Dendritic cell treated with granulocyte-macrophage colony-stimulating factor and Interleukin-4, amounts not matched to agents 40 ng/mL and 50 ng/mL, for 4 days (primary cell): ENCODE measurements at regions not wholly inside any gene's neighbourhood (a gene's known extent, or its start where the extent isn't known, plus 50 kb on each side); places are given as distances from the start of the nearest gene placed in this dataset.

ENCODE experiments used
- H3K27ac Mint-ChIP-seq: one replicate; pipeline ENCODE4 v1.8.0; 2022; ENCODE audit warnings: mild to moderate bottlenecking, mixed read lengths
- H3K27me3 Mint-ChIP-seq: one replicate; pipeline ENCODE4 v1.8.0; 2022; ENCODE audit warnings: mild to moderate bottlenecking, mixed read lengths
- H3K36me3 Mint-ChIP-seq: one replicate; pipeline ENCODE4 v1.8.0; 2022; ENCODE audit warnings: low read depth, mixed read lengths
- H3K4me1 Mint-ChIP-seq: one replicate; pipeline ENCODE4 v1.8.0; 2022; ENCODE audit warnings: low read depth, mixed read lengths
- H3K4me3 Mint-ChIP-seq: one replicate; pipeline ENCODE4 v1.8.0; 2022; ENCODE audit warnings: mild to moderate bottlenecking, moderate library complexity, mixed read lengths
- H3K9me3 Mint-ChIP-seq: one replicate; pipeline ENCODE4 v1.8.0; 2022; ENCODE audit warnings: mixed read lengths
- intact Hi-C: fragments of 100-400 bp; cut with micrococcal nuclease; formaldehyde crosslinking; loops from one replicate; pipeline ENCODE4 v1.15.0; 2022

DNA sequence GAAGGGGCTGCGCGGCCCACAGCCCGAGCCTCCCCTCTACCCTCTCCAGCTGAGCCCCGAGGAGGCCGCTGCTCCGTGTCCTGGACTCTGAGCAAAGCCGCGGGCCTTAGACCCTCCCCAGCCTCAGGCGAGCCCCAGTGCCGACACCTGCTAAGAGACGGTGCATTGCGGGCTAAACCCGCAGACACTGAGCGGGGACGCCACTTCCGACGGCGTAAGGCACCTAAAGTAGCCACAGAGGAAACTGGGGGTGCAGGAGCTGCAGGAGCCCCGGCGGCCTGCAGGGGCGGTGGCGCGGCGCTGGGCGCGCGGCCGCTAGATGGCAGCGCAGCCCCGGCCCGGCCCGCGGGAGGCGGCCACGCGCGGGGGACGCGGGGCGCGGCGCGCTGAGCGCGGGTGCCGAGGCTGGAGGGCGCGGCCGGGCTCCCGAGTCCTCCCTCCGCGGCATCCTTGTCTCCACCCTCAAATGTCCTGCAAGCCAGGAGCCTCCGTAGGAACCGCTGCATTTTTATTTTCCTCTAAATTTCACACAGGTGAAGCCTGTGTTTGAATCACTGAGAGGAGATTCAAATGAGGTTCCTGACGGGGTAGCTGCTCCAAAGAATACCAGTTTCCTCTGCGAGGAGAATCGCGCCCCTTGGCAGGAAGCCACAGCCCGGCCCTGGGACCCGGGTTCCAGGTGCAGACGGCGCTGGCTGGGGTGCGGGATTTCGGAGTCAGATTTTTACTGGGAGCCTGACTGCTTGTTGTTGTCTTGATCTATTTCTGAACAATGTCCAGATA, 650.5 kb downstream of the GALR1 start:
- H3K9me3 Mint-ChIP-seq: no peaks in the 10 kb centered on the region

DNA sequence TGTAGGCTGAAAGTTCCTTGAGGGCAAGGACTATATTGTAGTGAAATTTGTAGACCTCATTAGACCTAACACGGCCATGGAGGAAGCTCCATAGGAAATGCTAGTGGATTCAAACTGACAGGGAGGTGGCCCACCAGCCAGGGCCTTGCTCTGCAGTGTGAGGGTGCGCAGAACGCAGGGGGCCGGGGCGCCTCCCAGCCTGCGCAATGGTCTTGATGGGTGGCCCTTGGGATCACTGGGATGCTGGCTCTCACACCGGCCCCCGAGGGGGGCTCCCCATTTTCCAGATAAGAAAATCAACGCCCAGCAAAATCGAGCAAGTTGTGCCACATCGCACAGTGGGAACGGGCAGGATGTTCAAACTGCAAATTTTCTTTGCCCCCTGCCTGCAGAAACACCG, 655.4 kb downstream of the GALR1 start:
- H3K27me3 Mint-ChIP-seq: peaks cover 7% of the 10 kb centered on the region
- no peaks in the 10 kb centered on the region for H3K36me3 Mint-ChIP-seq
- intact Hi-C loops: no loop called here
- H3K9me3 Mint-ChIP-seq: no peaks in the 10 kb centered on the region
- H3K4me1 Mint-ChIP-seq: peaks cover 1% of the 10 kb centered on the region
- no peak overlapping the region for H3K27ac Mint-ChIP-seq
- no peak overlapping the region for H3K4me3 Mint-ChIP-seq

More for the DNA sequence above, 650.5 kb downstream of the GALR1 start:
- H3K4me3 Mint-ChIP-seq: peak overlapping the region; percentile 45
- H3K4me1 Mint-ChIP-seq: peaks cover 6% of the 10 kb centered on the region
- intact Hi-C loops: no loop called here
- H3K27ac Mint-ChIP-seq: no peak overlapping the region
- H3K36me3 Mint-ChIP-seq: no peaks in the 10 kb centered on the region
- H3K27me3 Mint-ChIP-seq: peaks cover 19% of the 10 kb centered on the region

GRCh38 chr18:77905449-77906055, 655.9 kb downstream of the GALR1 start:
- H3K36me3 Mint-ChIP-seq: no peaks in the 10 kb centered on the region

DNA sequence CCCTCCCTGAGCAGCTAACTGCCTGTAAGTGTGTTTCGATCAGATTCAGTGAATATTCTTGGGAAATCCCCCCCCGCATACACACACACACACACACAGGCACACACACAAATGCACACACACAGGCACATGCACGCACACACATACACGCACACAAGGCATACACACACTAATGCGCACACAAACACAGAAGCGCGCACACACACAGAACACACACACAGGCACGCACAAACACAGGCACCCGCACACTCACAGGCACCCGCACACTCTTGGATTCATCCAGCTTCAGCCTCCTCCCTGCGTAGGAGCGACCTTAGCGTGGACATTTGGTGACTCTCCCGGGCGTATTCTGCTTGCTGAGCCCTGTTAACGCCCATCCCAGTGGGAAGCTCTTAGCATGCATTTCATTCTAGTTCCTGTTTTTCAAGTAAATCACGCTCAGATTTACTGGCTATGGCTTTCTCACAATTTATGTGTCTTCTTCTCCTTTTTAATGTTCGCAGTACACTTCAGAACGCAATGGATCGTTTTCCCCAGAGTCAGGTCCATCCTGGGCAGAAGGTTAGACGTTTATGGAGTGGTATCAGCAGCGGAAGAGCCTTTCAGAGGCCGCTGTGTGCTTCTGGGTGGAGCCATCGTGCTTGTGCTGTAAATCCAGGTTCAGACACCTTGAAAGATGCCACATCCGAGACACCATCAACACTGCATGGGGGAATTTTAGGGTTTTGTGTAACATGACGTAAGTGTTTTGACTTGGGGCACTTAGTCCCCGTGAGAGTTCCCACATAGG, 656.6 kb downstream of the GALR1 start:
- no peak overlapping the region for H3K4me3 Mint-ChIP-seq
- intact Hi-C loops: no loop called here
- H3K27ac Mint-ChIP-seq: no peak overlapping the region
- H3K4me1 Mint-ChIP-seq: no peaks in the 10 kb centered on the region
- H3K27me3 Mint-ChIP-seq: peaks cover under 1% of the 10 kb centered on the region
- no peaks in the 10 kb centered on the region for H3K9me3 Mint-ChIP-seq
- no peaks in the 10 kb centered on the region for H3K36me3 Mint-ChIP-seq

More at GRCh38 chr18:77905449-77906055, 655.9 kb downstream of the GALR1 start:
- Mint-ChIP-seq H3K4me3 (no peak overlapping the region), H3K9me3 (no peaks in the 10 kb centered on the region), H3K27me3 (peaks cover 4% of the 10 kb centered on the region), H3K27ac (no peak overlapping the region), H3K4me1 (no peaks in the 10 kb centered on the region)
- intact Hi-C loops: no loop called here

GRCh38 chr18:77910347-77910746, 660.7 kb downstream of the GALR1 start:
- H3K27ac Mint-ChIP-seq: no peak overlapping the region
- H3K27me3 Mint-ChIP-seq: no peaks in the 10 kb centered on the region
- no peak overlapping the region for H3K4me3 Mint-ChIP-seq
- intact Hi-C loops: no loop called here
- no peaks in the 10 kb centered on the region for H3K9me3 Mint-ChIP-seq
- H3K4me1 Mint-ChIP-seq: no peaks in the 10 kb centered on the region
- no peaks in the 10 kb centered on the region for H3K36me3 Mint-ChIP-seq

- Mint-ChIP-seq H3K36me3 (no peaks in the 10 kb centered on the region), H3K4me1 (no peaks in the 10 kb centered on the region), H3K9me3 (no peaks in the 10 kb centered on the region), H3K27ac (no peak overlapping the region), H3K27me3 (no peaks in the 10 kb centered on the region), H3K4me3 (no peak overlapping the region)
- intact Hi-C loops: no loop called here
These were observed 662.4 kb downstream of the GALR1 start for GRCh38 chr18:77911971-77912605.

- H3K4me3 Mint-ChIP-seq: no peak overlapping the region
- H3K27ac Mint-ChIP-seq: no peak overlapping the region
- H3K27me3 Mint-ChIP-seq: no peaks in the 10 kb centered on the region
- no peaks in the 10 kb centered on the region for H3K9me3 Mint-ChIP-seq
- no peaks in the 10 kb centered on the region for H3K4me1 Mint-ChIP-seq
- no peaks in the 10 kb centered on the region for H3K36me3 Mint-ChIP-seq
- intact Hi-C loops: no loop called here
These were observed 669.1 kb downstream of the GALR1 start for GRCh38 chr18:77918730-77919129.

DNA sequence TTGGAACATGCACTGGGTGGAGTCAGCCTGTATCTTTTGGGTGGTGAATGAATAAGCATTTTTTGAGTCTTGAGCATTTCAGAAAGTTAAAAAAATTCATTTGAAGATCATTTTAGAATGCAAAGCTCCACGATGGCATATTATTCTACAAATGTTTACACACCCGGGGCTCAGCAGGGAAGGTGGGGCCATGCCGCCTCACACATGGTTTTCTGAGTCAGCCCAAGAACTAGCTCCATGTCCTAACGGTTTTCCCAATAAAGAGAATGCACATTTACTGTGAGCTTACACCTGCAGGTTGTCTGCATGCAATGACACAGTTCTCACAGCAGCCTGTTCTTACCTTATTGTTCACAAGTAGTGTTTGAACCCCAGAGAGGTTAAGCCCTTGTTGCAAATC, 670.3 kb downstream of the GALR1 start:
- no peak overlapping the region for H3K4me3 Mint-ChIP-seq
- no peaks in the 10 kb centered on the region for H3K4me1 Mint-ChIP-seq
- H3K27ac Mint-ChIP-seq: no peak overlapping the region
- H3K27me3 Mint-ChIP-seq: no peaks in the 10 kb centered on the region
- no peaks in the 10 kb centered on the region for H3K9me3 Mint-ChIP-seq
- intact Hi-C loops: no loop called here
- no peaks in the 10 kb centered on the region for H3K36me3 Mint-ChIP-seq

DNA sequence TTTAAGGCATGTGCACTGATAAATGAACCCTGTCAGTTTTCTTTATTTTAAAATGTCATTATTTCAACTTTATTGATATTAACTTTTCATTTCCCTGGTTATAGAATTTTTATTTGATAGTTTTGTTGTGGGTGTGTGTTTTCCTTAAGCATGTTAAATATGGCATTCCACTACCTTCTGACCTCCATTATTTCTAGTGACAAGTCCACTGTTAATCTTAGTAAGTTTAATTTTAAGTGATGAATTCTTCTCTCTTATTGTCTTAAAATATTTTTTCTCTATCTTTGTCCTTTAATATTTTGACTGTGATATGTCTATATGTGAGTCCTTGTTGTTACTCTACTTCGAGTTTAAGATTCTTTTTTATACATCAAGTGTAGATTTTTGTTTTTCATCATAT, 685.7 kb downstream of the GALR1 start:
- no peaks in the 10 kb centered on the region for H3K4me1 Mint-ChIP-seq
- no peaks in the 10 kb centered on the region for H3K36me3 Mint-ChIP-seq
- peaks cover 29% of the 10 kb centered on the region for H3K9me3 Mint-ChIP-seq
- intact Hi-C loops: no loop called here
- H3K27me3 Mint-ChIP-seq: no peaks in the 10 kb centered on the region
- no peak overlapping the region for H3K4me3 Mint-ChIP-seq
- no peak overlapping the region for H3K27ac Mint-ChIP-seq

GRCh38 chr18:77940566-77940965, 690.9 kb downstream of the GALR1 start:
- H3K27me3 Mint-ChIP-seq: no peaks in the 10 kb centered on the region
- intact Hi-C loops: no loop called here
- H3K4me1 Mint-ChIP-seq: no peaks in the 10 kb centered on the region
- no peak overlapping the region for H3K27ac Mint-ChIP-seq
- H3K4me3 Mint-ChIP-seq: no peak overlapping the region
- H3K36me3 Mint-ChIP-seq: no peaks in the 10 kb centered on the region
- peaks cover 15% of the 10 kb centered on the region for H3K9me3 Mint-ChIP-seq

- H3K36me3 Mint-ChIP-seq: no peaks in the 10 kb centered on the region
- no peaks in the 10 kb centered on the region for H3K27me3 Mint-ChIP-seq
- intact Hi-C loops: no loop called here
- H3K27ac Mint-ChIP-seq: no peak overlapping the region
- no peaks in the 10 kb centered on the region for H3K9me3 Mint-ChIP-seq
- H3K4me3 Mint-ChIP-seq: no peak overlapping the region
- H3K4me1 Mint-ChIP-seq: no peaks in the 10 kb centered on the region
These were observed 694.9 kb downstream of the GALR1 start for GRCh38 chr18:77944533-77944932.

DNA sequence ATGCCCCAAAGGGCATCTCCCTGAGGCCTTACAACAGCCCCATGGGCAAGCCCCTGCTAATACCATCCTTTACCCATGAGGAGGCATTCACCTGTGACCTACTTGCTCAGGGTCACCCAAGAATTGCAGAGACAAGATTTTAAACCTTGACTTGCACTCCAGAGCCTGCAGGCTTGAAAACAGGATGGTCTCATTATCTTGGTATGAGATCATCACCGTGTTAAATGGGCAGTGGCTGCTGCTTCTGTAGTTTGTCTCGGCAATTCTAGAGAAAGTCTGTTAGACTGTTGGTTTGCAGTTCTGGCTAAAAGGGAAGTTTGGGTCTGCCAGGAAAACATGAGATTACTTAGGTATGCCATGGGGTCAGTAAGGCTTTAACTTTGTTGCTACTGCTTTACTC, 698.9 kb downstream of the GALR1 start:
- Mint-ChIP-seq H3K9me3 (no peaks in the 10 kb centered on the region), H3K27me3 (no peaks in the 10 kb centered on the region), H3K36me3 (no peaks in the 10 kb centered on the region), H3K4me3 (no peak overlapping the region), H3K4me1 (no peaks in the 10 kb centered on the region), H3K27ac (no peak overlapping the region)
- intact Hi-C loops: no loop called here

DNA sequence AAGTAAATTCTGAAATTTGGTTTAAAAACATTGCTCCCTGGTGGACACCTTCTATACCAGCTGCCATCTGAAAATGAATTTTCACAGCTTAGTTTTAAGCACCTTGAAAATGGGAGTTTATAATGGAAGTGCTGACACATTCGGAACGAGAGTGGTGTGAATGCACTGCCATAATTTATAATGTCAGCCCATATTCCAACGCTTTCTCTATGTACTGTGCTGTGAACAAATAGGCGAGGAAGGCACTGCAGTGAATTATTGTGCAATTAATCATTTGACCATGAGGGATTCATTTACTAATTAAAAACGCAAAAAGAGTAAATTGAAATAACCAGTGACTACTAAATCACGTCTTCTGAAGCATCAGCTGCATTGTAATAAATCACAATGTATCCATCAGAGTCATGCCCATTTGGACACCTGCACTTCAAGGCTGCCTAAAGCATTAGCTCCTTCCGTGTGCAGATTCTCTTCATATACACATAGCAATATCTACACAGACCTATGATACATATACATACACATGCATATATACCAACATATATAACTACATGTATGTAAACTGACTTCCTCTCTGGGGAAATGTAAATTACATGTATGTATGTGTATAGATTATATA, 699.8 kb downstream of the GALR1 start:
- Mint-ChIP-seq H3K36me3 (no peaks in the 10 kb centered on the region), H3K4me3 (no peak overlapping the region), H3K27ac (no peak overlapping the region), H3K27me3 (no peaks in the 10 kb centered on the region), H3K4me1 (no peaks in the 10 kb centered on the region), H3K9me3 (no peaks in the 10 kb centered on the region)
- intact Hi-C loops: no loop called here
